GM23338 (cell line): ENCODE measurements at regions not wholly inside any gene's neighbourhood (a gene's known extent, or its start where the extent isn't known, plus 50 kb on each side); places are given as distances from the start of the nearest gene placed in this dataset.

Source experiments
- EZH2 ChIP-seq: fragments of 200-600 bp; sonication (generic); IDR thresholded peaks from one replicate; pipeline ENCODE4 v1.8.0; 2017; ENCODE audit warnings: antibody characterized with exemption, mild to moderate bottlenecking, low read depth; ENCODE audit not compliant: unreplicated experiment
- EZH2phosphoT487 ChIP-seq: fragments of 200-600 bp; sonication (generic); IDR thresholded peaks from one replicate; pipeline ENCODE4 v1.8.1; 2018; ENCODE audit warnings: antibody characterized with exemption; ENCODE audit not compliant: unreplicated experiment
- POLR2AphosphoS5 ChIP-seq: IDR thresholded peaks from 2 replicates; pipeline ENCODE4 v1.6.1; 2016; ENCODE audit warnings: antibody characterized with exemption, low read depth
- REST ChIP-seq: IDR thresholded peaks from one replicate; pipeline ENCODE4 v1.6.1; 2018; ENCODE audit warnings: antibody characterized with exemption; ENCODE audit not compliant: unreplicated experiment
- STAT1 ChIP-seq: IDR thresholded peaks from one replicate; pipeline ENCODE4 v1.6.1; 2016; ENCODE audit warnings: antibody characterized with exemption; ENCODE audit not compliant: unreplicated experiment
- TF ChIP-seq, protein P1 (sequence below), 2 experiments: fragments of 200-600 bp in 1 of 2; sonication (generic) in 1 of 2; conservative IDR thresholded peaks; 2 replicates each; pipeline versions ENCODE4 v1.5.1 to v1.6.1; 2016 to 2017; ENCODE audit warnings: antibody characterized with exemption in 2 of 2, low read depth in 2 of 2, mild to moderate bottlenecking in 2 of 2, moderate library complexity in 1 of 2

DNA sequence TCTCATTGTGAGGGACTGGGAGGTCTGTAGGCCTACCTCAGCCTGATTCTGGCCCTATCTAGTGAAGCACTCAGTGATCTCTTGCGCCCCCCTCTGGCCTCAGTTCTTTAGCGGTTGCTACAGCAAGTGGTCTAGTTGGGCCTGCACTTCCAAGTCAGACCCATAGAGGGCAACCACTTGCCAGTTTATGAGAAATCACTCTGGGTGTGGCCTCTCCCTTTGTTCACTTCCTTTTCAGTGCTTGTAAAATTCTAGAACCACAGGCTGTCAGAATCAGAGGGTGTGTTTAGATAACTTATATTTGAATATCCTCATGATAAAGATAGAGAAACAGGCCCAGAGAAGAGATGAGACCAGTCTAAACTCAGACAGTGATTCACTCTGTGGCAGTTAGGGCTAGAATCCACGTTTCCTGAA lies 60.9 kb upstream of the LAS1L start:
- TF ChIP-seq STAT1: no peak
- TF ChIP-seq, protein P1, sequence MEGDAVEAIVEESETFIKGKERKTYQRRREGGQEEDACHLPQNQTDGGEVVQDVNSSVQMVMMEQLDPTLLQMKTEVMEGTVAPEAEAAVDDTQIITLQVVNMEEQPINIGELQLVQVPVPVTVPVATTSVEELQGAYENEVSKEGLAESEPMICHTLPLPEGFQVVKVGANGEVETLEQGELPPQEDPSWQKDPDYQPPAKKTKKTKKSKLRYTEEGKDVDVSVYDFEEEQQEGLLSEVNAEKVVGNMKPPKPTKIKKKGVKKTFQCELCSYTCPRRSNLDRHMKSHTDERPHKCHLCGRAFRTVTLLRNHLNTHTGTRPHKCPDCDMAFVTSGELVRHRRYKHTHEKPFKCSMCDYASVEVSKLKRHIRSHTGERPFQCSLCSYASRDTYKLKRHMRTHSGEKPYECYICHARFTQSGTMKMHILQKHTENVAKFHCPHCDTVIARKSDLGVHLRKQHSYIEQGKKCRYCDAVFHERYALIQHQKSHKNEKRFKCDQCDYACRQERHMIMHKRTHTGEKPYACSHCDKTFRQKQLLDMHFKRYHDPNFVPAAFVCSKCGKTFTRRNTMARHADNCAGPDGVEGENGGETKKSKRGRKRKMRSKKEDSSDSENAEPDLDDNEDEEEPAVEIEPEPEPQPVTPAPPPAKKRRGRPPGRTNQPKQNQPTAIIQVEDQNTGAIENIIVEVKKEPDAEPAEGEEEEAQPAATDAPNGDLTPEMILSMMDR (conservative IDR thresholded peaks at IDR 0.05; ENCODE audit: low read depth in 2 of 2): peak; percentile 87 to 95
- no peak for TF ChIP-seq REST
- no peak for TF ChIP-seq EZH2phosphoT487
- TF ChIP-seq POLR2AphosphoS5: no peak
- TF ChIP-seq EZH2: no peak
